ENCODE measurements at regions not wholly inside any gene's neighbourhood (a gene's known extent, or its start where the extent isn't known, plus 50 kb on each side); places are given as distances from the start of the nearest gene placed in this dataset.

DNA sequence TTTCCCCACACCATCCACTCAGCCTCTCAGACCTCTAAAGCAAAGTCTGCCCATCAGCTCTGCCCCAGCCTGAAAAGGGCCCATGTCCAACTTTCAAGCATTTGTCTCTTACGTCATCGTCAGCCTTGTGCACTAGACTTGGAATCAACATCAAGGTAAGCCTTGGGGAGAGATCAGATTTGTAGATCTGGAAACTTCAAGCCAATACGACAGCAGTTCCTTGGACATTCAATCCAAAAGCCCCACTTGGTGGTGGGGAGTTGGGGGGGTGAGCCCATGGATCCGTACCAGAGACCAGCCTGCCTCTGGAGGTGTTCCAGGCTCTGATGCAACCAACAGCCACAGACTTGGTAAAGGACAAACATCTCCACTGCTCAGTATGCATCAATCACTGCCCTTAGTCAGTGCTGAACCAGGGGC, 206.8 kb upstream of the MEIS1 start:
- no peaks in the 10 kb centered on the region for H3K4me1 Mint-ChIP-seq
- no peaks in the 10 kb centered on the region for H3K36me3 Mint-ChIP-seq
- H3K4me3 Mint-ChIP-seq: no peak overlapping the region
- H3K27ac Mint-ChIP-seq: no peak overlapping the region
- no peak for DNase-seq (ENCODE audit: low spot score in 2 of 2, unreplicated experiment in 2 of 2)
- H3K27me3 Mint-ChIP-seq (ENCODE audit: low read depth): no peaks in the 10 kb centered on the region
- TF ChIP-seq, protein P1, sequence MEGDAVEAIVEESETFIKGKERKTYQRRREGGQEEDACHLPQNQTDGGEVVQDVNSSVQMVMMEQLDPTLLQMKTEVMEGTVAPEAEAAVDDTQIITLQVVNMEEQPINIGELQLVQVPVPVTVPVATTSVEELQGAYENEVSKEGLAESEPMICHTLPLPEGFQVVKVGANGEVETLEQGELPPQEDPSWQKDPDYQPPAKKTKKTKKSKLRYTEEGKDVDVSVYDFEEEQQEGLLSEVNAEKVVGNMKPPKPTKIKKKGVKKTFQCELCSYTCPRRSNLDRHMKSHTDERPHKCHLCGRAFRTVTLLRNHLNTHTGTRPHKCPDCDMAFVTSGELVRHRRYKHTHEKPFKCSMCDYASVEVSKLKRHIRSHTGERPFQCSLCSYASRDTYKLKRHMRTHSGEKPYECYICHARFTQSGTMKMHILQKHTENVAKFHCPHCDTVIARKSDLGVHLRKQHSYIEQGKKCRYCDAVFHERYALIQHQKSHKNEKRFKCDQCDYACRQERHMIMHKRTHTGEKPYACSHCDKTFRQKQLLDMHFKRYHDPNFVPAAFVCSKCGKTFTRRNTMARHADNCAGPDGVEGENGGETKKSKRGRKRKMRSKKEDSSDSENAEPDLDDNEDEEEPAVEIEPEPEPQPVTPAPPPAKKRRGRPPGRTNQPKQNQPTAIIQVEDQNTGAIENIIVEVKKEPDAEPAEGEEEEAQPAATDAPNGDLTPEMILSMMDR (IDR thresholded peaks at IDR 0.05; ENCODE audit: unreplicated experiment): no peak
- peaks cover 3% of the 10 kb centered on the region for H3K9me3 Mint-ChIP-seq

DNA sequence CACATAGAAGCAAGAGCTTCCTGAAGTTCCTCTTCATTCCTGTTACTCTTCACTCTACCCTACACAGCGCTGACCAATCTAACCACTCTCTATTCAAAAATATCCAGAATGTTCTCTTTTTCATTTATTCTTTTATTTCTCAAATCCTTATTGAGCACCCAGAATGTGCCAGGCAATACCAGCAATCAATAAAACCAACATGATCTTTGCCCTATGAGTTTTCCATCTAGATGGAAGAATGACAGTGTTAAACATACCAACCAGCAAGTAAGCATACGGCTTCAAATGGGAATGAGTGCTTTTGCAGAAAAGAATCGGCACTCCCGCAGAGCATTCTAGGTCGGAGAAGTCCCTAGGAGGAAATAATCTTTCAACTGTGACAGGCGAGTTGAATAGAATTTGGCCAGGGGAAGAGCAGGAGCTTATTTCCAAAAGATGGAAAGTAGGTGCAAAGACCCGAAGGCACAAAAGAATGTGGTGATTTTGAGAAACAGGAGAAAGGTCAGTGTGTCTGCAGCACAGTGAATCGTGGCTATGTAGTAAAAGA, 217.8 kb upstream of the MEIS1 start:
- H3K27ac Mint-ChIP-seq: no peak overlapping the region
- TF ChIP-seq, protein P1 (IDR thresholded peaks at IDR 0.05; ENCODE audit: unreplicated experiment): no peak
- no peaks in the 10 kb centered on the region for H3K27me3 Mint-ChIP-seq (ENCODE audit: low read depth)
- no peak overlapping the region for H3K4me3 Mint-ChIP-seq
- H3K36me3 Mint-ChIP-seq: no peaks in the 10 kb centered on the region
- no peak for DNase-seq (ENCODE audit: low spot score in 2 of 2, unreplicated experiment in 2 of 2)
- H3K9me3 Mint-ChIP-seq: peaks cover 14% of the 10 kb centered on the region
- peaks cover 9% of the 10 kb centered on the region for H3K4me1 Mint-ChIP-seq

DNA sequence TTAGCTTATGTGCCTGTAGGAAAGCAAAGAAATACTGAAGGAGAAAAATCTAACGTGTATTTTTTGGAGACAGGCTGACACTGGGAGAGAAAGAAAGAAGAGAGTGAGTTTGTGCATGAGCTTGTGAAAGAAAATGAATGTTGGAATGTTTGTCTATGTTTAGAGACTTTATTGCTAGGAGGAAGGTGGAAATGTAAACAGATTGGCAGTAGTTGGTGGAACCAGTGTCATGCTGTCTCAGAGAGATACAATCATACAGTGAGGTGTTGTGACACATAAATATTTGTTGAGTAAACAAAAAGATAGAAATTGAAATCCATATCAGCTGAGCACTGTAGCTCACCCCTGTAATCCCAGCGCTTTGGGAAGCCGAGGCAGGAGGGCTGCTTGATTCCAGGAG, 222.2 kb upstream of the MEIS1 start:
- H3K4me3 Mint-ChIP-seq: no peak overlapping the region
- peaks cover 1% of the 10 kb centered on the region for H3K36me3 Mint-ChIP-seq
- H3K4me1 Mint-ChIP-seq: peaks cover 2% of the 10 kb centered on the region
- DNase-seq (ENCODE audit: low spot score in 2 of 2, unreplicated experiment in 2 of 2): no peak
- TF ChIP-seq, protein P1 (IDR thresholded peaks at IDR 0.05; ENCODE audit: unreplicated experiment): no peak
- H3K9me3 Mint-ChIP-seq: peaks cover 14% of the 10 kb centered on the region
- H3K27ac Mint-ChIP-seq: no peak overlapping the region
- H3K27me3 Mint-ChIP-seq (ENCODE audit: low read depth): no peaks in the 10 kb centered on the region

DNA sequence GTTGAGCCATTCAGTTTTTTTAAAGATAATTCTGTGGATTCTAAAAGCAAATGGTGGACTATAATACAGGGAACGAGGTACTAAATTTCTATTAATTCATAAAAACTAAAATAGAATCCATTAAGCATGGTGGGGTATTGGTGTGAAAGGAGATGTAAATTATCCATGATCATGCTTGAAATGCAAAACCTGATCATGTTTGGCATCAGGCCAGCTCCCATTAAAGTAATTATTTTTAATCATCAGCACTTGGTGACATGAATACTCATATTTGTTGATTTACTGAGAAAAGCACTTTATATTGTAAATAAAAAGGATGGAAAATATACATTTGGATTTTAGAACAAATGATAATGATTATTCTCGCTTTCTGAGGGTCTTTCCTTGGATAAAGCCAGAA, 232.3 kb upstream of the MEIS1 start:
- Mint-ChIP-seq H3K9me3 (peaks cover 25% of the 10 kb centered on the region), H3K27ac (no peak overlapping the region), H3K27me3 (ENCODE audit: low read depth) (no peaks in the 10 kb centered on the region), H3K4me1 (peaks cover 11% of the 10 kb centered on the region), H3K36me3 (peaks cover 7% of the 10 kb centered on the region), H3K4me3 (no peak overlapping the region)
- TF ChIP-seq, protein P1 (IDR thresholded peaks at IDR 0.05; ENCODE audit: unreplicated experiment): no peak
- DNase-seq (ENCODE audit: low spot score in 2 of 2, unreplicated experiment in 2 of 2): no peak

DNA sequence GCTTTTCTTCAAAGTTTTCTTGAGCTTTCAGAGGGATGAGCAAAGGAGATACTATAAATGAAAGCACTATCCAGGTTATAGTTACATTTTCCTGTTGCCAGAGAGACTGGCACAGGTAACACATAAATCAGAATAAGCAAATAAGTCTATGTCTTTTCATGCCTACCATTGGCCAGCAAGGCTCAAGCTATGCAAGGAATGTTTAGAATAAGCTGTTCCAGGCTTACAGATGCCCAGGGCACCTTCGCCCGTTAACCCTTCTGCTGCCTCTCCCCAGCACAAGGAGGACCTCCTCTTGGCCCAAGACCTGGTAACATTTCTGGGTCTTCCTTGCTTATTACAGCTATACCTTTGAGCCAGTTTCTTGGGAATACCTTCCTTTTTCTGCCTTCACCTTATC, 233.7 kb upstream of the MEIS1 start:
- no peak for DNase-seq (ENCODE audit: low spot score in 2 of 2, unreplicated experiment in 2 of 2)
- no peaks in the 10 kb centered on the region for H3K27me3 Mint-ChIP-seq (ENCODE audit: low read depth)
- H3K27ac Mint-ChIP-seq: no peak overlapping the region
- peaks cover 6% of the 10 kb centered on the region for H3K36me3 Mint-ChIP-seq
- H3K9me3 Mint-ChIP-seq: peaks cover 31% of the 10 kb centered on the region
- H3K4me3 Mint-ChIP-seq: no peak overlapping the region
- TF ChIP-seq, protein P1 (IDR thresholded peaks at IDR 0.05; ENCODE audit: unreplicated experiment): no peak
- peaks cover 11% of the 10 kb centered on the region for H3K4me1 Mint-ChIP-seq

DNA sequence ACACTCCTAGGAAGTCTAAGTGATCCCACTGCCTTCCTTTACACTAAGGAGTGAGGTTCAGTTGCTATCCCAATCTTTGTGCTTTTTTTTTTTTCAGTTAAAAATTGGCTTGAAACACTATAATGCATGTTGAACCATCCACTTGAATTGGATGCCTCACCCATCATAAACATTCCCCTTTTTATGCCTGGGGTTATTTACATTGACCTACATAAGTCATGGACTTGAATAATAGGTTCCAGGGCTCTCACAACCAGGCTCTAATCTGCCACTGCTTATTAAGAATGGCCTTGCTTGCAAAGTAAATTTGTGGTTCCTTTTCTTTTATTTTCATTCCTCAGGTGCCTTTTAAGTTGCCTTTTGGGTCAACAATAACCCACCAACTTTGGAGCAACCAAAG, 236.1 kb upstream of the MEIS1 start:
- no peak for DNase-seq (ENCODE audit: low spot score in 2 of 2, unreplicated experiment in 2 of 2)
- Mint-ChIP-seq H3K4me3 (no peak overlapping the region), H3K27ac (no peak overlapping the region), H3K4me1 (peaks cover 11% of the 10 kb centered on the region), H3K36me3 (peaks cover 6% of the 10 kb centered on the region), H3K27me3 (ENCODE audit: low read depth) (no peaks in the 10 kb centered on the region), H3K9me3 (peaks cover 17% of the 10 kb centered on the region)
- TF ChIP-seq, protein P1 (IDR thresholded peaks at IDR 0.05; ENCODE audit: unreplicated experiment): no peak

Data from mesothelial cell of epicardium (in vitro differentiated cells).